Vagina (tissue), 2 donors: ENCODE measurements at regions not wholly inside any gene's neighbourhood (a gene's known extent, or its start where the extent isn't known, plus 50 kb on each side); places are given as distances from the start of the nearest gene placed in this dataset.

ENCODE experiments used
- POLR2A ChIP-seq, 2 donors: fragments of 450-650 bp; IDR thresholded peaks; one replicate each; pipeline ENCODE4 v1.6.1; 2017; ENCODE audit warnings: antibody characterized with exemption in 2 of 2, mild to moderate bottlenecking in 2 of 2, moderate library complexity in 2 of 2
- POLR2AphosphoS5 ChIP-seq, 2 donors: sonication (generic); formaldehyde crosslinking; IDR thresholded peaks; one replicate each; pipeline ENCODE4 v1.9.0; 2017; ENCODE audit warnings: antibody characterized with exemption in 2 of 2, mild to moderate bottlenecking in 2 of 2, low read depth in 1 of 2; ENCODE audit not compliant: insufficient read depth in 1 of 2
- TF ChIP-seq, protein P1 (sequence below), 3 experiments: fragments of 450-650 bp in 2 of 3; fragments of 200-600 bp in 1 of 3; sonication (generic) in 1 of 3; IDR thresholded peaks; one replicate each; pipeline ENCODE4 v1.5.1; 2017 to 2019; ENCODE audit warnings: antibody characterized with exemption in 3 of 3, mild to moderate bottlenecking in 2 of 3, moderate library complexity in 2 of 3

DNA sequence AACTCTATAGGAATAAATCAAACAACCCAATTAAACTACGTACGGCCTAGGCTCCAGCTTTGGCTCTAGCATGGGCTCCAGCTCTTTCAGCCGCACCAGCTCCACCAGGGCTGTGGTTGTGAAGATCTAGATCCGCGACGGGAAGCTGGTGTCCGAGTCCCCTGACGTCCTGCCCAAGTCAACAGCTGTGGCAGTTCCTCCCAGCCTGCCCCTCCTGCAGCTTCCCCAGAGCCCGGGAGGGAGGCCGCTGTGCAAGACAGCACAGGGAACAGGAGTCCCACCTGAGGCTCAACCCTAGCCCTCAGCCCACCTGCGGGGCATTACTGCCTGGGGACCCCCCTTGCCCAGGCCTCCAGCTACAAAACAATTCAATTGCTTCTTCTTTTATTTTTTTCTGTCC lies 2680.3 kb downstream of the PCDH7 start:
- TF ChIP-seq, protein P1, sequence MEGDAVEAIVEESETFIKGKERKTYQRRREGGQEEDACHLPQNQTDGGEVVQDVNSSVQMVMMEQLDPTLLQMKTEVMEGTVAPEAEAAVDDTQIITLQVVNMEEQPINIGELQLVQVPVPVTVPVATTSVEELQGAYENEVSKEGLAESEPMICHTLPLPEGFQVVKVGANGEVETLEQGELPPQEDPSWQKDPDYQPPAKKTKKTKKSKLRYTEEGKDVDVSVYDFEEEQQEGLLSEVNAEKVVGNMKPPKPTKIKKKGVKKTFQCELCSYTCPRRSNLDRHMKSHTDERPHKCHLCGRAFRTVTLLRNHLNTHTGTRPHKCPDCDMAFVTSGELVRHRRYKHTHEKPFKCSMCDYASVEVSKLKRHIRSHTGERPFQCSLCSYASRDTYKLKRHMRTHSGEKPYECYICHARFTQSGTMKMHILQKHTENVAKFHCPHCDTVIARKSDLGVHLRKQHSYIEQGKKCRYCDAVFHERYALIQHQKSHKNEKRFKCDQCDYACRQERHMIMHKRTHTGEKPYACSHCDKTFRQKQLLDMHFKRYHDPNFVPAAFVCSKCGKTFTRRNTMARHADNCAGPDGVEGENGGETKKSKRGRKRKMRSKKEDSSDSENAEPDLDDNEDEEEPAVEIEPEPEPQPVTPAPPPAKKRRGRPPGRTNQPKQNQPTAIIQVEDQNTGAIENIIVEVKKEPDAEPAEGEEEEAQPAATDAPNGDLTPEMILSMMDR (IDR thresholded peaks at IDR 0.05), result no peak
- TF ChIP-seq POLR2AphosphoS5 (IDR thresholded peaks at IDR 0.05; ENCODE audit: insufficient read depth in 1 of 2, low read depth in 1 of 2), result no peak
- no peak for TF ChIP-seq POLR2A (IDR thresholded peaks at IDR 0.05)
